ENCODE measurements at regions not wholly inside any gene's neighbourhood (a gene's known extent, or its start where the extent isn't known, plus 50 kb on each side); places are given as distances from the start of the nearest gene placed in this dataset.

DNA sequence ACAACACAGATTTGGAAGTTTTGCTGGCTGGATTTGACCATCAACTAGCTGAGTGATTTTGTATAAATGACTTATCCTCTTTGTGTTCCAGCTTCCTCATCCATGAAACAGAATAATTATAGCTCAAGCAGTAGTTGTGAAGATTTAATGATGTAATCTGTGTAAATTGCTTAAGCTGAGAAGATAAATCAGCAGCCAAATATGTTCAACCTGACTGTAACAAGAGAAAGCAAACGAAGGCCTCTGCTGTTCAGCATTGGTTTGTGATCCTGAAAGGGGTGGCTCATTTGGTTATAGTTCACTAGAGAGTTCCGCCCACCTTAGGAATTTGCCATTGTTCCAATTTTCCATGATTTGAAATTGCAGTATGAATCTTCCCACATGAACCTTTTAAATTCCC, 75.7 kb upstream of the CCDC112 start:
- DNase-seq = peak; percentile 54

DNA sequence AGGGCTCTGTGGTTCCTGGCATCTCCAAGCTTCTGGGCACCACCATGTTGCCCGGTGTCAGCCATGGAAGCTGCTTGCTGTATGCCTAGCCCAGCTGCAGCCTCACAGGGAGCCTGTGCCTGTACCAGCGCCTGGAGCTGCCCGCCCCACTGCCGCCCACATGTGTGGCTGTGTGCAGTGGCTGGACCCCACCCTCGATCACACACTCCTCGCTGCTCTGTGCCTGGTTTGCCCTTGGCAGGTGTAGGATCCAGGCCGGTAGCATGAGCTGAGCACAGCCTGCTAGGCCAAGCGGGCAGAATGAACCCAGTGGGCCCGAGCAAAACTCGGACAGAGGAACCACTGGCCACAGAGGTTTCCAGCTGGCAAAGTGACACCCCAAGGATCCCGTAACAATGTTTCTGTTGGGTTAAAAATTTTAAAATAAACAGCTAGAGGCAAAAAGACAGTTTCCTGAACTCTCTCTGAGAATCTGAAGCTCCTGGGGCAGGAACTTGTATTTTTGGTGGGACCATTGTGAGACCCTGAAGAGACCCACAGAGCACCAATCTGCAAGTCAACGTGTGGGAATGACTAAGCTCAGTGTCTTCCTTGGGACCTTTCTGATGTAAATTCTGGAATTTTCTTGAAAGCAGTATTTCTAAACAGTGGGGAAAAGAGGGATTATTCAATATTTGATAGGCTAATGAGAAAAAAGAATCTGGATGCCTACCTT, 73.1 kb upstream of the CCDC112 start:
- DNase-seq = no peak

DNA sequence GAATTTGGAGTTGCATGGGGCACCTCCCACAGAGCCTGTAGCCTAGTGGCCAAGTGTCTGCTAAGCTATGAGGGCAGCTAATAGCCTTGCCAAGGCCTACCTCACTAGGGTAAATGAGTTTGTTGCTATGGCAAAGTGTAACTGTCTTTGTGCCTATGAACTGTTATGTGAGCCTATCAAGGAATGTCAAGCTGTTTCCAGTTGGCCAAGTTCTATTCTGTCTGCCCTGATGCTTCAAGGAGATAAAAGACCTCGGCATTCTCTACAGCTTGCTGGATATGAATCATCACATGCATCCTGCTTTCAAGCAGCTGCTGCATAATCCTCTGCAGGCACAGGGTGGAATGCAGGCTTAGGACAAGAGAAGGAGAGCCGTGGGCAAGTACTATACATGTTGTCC, 69.8 kb upstream of the CCDC112 start:
- peak; percentile 54 for DNase-seq

DNA sequence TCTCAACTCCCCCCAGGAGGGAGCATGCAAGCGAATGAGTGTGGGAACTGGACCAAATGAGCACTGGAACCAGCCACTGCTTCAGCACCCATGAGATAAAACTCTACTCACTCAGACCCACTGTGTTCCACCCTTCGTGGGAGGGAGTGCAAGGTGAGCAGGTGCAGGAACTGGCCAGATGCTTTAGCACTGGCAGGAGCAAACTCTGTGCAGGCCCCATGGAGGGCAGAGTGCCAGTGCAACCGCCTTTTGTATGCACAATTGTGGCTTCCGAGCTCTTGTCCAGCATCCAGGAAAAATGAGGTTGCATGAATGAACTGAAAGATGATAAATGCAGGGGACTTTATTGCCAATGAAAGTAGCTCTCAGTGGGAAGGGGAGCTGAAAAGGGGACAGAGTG, 67.4 kb upstream of the CCDC112 start:
- no peak for DNase-seq

DNA sequence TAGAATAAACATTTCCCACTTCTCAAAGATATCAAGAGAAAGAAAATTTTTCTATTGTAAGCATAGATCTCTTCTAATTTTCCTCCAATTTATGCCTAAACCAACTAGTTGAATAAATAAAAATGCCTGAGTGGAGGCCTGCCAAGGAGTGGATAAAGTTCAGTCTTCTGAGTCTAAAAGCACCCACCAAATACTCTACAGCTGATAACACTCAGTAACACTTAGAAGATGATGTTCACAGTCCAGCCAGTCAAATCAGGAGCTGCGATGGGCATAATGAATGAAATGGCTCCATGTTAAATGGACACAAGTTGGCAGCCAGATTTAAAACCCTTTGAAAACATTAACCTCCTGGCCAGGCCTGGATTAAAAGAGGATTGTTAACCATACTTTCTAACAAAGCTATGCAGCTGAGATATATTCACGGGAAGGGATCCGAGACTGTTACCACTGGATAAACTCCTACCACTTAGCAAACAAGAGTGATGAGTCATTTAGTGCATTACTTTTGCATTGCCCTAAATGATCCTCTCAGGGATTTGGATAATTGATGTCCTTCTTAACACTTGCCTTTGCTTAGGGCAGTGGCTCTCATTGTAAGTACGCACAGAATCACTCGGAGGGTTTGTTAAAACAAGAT, 63.7 kb upstream of the CCDC112 start:
- peak; percentile 87 for DNase-seq

DNA sequence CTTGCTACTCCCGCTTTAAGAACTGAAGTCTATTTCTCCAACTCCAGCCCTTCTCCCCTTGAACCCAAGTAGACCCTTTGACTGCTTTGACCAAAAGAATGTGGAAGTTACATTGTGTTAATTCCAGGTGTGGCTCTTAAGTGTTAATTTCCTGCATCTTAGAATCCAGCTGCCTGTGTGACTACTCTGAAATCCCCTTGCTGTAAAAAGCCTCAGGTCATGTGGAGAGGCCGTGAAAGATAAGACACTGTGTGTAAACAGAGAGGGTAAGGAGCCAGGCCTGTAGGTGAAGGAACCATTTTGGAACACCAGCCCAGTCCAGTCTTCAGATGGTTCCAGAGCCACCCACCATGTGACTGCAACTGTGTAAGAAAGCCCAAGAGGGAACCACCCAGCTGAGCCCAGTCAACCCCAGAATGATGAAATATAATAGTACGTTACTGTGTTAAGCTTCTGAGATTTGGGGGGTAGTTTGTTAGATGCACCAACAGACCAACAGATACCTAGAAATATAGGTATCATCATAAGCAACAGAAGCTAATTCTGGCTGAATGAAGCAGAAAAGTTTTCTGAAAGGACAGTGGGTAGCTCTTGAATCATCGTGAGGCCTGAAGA, 59.4 kb upstream of the CCDC112 start:
- DNase-seq = no peak

DNA sequence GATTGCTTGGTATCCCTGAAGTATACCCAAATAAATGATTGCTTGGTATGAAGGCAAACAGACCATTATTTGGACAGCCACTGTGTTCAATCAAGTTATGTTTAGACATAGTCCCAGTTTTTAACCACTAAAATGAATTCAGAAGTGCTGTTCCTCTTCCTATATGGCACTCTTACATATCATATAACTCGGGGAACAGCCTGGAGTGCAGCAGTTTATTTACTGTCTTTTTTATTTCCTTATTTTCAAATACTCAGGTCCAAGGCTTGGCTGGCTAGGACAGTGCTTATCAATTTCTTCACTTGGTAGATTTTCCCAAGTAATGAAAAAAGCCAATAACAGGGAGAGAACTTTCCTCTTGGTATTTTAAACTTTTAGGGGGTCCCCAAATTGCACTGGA, 58.6 kb upstream of the CCDC112 start:
- no peak for DNase-seq

DNA sequence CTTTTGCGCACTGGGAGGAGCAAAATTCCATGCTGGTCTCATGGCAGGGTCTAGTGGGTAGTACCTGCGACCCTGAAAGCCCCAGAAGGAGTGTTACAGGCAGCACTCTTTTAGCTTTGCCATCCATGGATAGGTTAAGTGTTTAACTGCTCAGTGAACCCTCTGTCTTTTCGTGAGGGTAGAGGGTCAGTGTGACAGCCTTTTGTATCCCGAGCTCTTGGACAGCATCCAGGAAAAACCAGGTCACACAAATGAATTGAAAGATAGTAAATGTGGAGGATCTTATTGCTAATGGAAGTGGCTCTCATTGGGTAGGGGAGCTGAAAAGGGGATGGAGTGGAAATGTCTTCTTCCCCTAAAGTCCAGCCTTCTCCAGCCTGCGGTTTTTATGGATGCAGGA, 57.8 kb upstream of the CCDC112 start:
- no peak for DNase-seq

DNA sequence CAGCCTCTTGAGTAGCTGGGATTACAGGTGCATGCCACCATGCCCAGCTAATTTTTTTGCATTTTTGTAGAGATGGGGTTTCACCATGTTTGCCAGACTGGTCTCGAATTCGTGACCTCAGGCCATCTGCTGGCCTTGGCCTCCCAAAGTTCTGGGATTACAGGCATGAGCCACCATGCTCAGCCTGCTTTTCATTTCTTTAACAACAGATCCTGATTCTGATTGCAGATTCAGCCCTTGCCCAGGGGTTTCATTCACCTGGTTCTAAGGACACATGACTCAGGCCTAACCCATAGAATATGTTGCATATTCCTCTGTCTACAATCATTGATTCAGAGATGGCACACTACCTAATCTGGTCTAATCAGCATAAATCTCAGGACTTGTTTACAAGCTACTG, 56.1 kb upstream of the CCDC112 start:
- no peak for DNase-seq

DNA sequence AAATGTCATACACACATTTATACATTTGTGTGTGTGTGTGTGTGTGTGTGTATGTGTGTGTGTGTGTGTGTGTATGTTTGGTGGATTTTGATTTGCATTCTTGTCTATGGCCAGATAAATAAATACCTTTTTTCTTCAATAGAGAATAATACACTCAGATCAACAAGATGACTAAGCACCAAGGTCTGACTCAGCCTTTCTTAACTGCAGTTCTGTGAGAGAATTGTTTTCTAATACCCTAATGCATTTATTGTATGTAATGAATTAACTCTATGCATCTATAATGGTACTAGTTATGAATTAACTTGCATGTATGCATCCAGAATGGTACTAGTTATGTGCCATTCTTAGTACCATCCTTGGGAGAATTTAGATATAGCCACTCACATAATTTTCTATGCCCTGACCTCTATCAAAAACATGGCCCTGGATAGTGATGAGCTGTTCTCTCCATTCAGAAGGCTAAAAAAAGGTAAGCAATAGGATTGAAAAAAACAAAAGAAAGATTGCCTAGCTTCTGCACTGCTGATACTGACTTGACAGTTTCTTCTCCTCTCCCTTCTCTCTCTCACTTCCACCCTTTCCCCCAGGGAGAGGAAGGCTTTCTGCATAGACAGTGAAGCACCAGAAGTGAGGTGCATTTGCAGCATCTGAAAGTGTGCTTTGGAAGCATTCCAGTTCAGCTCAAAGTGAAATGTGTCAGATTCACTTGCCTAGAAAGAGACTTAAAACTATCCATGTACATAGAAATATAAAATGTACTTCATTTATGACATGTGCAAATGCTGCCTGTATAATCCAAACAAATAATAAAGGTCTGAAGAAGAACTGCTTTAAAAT, 55.1 kb upstream of the CCDC112 start:
- no peak for DNase-seq

DNA sequence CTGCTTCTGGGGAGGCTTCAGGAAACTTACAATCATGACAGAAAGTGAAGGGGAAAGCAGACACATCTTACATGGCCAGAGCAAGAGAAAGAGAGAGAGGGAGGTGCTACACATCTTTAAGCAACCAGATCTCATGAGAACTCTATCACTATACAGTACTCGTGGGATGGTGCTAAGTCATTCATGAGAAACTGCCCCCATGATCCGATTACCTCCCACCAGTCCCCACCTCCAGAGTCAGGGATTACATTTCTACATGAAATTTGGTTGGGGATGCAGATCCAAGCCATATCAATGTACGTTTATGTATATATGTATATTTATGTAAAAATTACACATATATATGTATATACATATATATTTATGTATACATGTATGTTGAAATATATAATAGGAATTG, 54.4 kb upstream of the CCDC112 start:
- DNase-seq = peak; percentile 48

DNA sequence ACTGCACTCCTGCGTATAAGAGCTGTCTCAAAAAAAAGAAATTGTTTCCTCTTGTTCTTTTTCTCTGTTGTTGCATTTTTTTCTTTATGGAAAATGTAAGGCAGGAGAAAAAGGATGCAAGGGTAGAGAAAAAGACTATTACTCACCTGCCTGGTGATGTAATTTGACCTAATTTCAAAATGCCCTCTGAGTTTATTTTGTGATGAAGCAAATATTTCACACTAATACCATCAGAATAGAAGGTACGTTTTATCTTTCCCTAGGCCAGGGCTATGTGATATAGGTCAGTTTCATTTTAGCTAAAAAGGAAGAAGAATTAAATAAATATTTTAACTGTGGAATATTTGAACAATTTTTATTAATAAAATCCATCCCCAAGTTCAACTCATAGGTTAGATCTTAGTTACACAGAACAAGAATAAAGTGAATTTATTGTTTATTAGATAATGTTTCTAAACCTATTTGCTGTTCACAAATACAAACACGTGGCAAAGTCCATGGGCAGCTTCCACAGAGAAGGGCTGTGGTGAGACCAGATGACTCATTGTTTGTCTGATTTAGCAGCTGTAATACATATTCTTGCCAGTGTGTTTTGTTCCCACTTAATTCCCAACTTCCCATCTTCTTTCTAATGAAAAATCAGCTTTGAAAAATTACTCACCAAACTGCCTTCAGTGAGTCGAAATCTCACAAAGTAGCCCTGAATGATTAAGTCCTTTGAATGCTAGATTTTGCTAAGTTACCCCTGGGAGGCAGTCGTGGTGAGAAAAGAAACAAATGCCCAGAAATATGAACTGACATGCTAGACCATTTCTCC, 52.8 kb upstream of the CCDC112 start:
- DNase-seq = no peak

DNA sequence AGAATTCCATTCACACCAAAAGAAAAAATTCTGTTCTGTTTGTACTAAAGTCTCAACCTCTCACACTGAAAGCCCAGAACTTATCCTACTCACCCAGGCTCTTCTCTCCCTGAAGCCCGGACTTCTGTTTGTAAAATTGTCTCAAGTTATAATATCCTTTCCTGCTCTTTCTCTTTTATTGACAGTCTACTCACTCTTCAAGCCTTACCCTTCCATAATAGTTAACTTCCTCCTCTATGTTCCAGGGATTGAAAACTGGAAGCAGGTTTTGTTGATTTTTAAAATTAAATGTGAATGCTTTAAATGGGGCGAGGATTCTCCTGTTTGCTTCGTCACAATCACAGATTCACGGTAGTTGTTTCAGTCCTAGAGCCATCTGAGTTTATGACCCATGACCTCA, 51.7 kb upstream of the CCDC112 start:
- no peak for DNase-seq
